ENCODE measurements at regions not wholly inside any gene's neighbourhood (a gene's known extent, or its start where the extent isn't known, plus 50 kb on each side); places are given as distances from the start of the nearest gene placed in this dataset.

DNA sequence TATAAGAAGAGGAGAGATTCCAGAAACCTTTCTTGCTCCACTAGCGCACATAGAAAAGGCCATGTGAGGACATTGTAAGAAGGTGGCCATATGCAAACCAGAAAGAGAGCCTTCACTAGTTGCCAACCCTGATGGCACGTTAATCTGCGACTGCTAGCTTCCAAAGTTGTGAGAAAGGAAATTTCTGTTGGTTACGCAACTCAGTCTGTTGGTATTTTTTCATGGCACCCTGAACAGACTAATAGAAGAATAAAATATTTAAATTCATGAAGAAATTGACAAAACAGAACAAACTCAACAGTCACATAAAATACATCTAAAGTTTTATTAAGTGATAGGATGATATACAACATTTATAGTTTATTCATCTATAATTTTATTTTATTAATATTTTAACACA is 625.9 kb upstream of the NRXN1 start:
- no peak overlapping the region for H3K9ac ChIP-seq (ENCODE audit: control insufficient read depth, insufficient read depth, low read length)
- DNase-seq (ENCODE audit: low read depth, low spot score) (no peak), ATAC-seq (no peak), FAIRE-seq (no peak)
- no TSS peak for BruUV-seq (replicated peaks)
- no peaks in the 10 kb centered on the region for H3K4me1 ChIP-seq (ENCODE audit: control insufficient read depth, insufficient read depth, low read length)
- ChIA-PET SMC1A (ENCODE audit: uncharacterized antibody, unreplicated experiment) (no interaction called here), CTCF (no interaction called here), POLR2A (no interaction called here), RAD21 (ENCODE audit: unreplicated experiment) (no interaction called here)
- intact Hi-C loops (cut with micrococcal nuclease; ENCODE audit: unreplicated experiment), result no loop called here
- H2AFZ ChIP-seq (ENCODE audit: control insufficient read depth, low read depth, low read length), result no peak overlapping the region
- in situ Hi-C loops (cut with MboI), result no loop called here
- H3K27me3 ChIP-seq (replicated peaks in 1 of 2; ENCODE audit: control insufficient read depth in 2 of 2, insufficient read depth in 2 of 2, low read length in 1 of 2), result no peaks in the 10 kb centered on the region
- no peak overlapping the region for H3K27ac ChIP-seq (ENCODE audit: control insufficient read depth, insufficient read depth)
- H3K4me2 ChIP-seq (ENCODE audit: control insufficient read depth, insufficient read depth), result no peak overlapping the region
- H3K9me3 ChIP-seq (replicated peaks; ENCODE audit: control insufficient read depth, insufficient read depth, low read length), result no peaks in the 10 kb centered on the region
- H3K4me3 ChIP-seq, result no peak overlapping the region
- no peaks in the 10 kb centered on the region for H3K36me3 ChIP-seq (ENCODE audit: control insufficient read depth in 2 of 2, insufficient read depth in 2 of 2, low read length in 1 of 2)
- TF ChIP-seq ZNF274 (IDR thresholded peaks at IDR 0.05; ENCODE audit: insufficient read depth, insufficient read length) (no peak), RAD51 (IDR thresholded peaks at IDR 0.05) (no peak)
- H3K79me2 ChIP-seq (ENCODE audit: control insufficient read depth, insufficient read depth, low read length), result no peaks in the 10 kb centered on the region
- no peaks in the 10 kb centered on the region for H4K20me1 ChIP-seq (ENCODE audit: control insufficient read depth, insufficient read depth)
- 16% methylated on average over 4 of the region's 4 CpGs for WGBS (ENCODE audit: insufficient coverage, insufficient replicate concordance, low lambda C conversion rate, missing lambda C conversion rate)

- RAD21 ChIA-PET (ENCODE audit: unreplicated experiment), result no interaction called here
- no peak for DNase-seq (ENCODE audit: low read depth, low spot score)
- TF ChIP-seq MYC (IDR thresholded peaks at IDR 0.05; ENCODE audit: insufficient read depth, insufficient read length, insufficient replicate concordance, low read length, severe bottlenecking) (no peak), ZNF687 (IDR thresholded peaks at IDR 0.05) (no peak), SMARCA5 (IDR thresholded peaks at IDR 0.05) (no peak)
- TF ChIP-seq, protein P1, sequence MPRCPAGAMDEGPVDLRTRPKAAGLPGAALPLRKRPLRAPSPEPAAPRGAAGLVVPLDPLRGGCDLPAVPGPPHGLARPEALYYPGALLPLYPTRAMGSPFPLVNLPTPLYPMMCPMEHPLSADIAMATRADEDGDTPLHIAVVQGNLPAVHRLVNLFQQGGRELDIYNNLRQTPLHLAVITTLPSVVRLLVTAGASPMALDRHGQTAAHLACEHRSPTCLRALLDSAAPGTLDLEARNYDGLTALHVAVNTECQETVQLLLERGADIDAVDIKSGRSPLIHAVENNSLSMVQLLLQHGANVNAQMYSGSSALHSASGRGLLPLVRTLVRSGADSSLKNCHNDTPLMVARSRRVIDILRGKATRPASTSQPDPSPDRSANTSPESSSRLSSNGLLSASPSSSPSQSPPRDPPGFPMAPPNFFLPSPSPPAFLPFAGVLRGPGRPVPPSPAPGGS (IDR thresholded peaks at IDR 0.05; ENCODE audit: borderline replicate concordance, insufficient read depth, low read depth, low read length, poor library complexity, severe bottlenecking), result no peak
- TF ChIP-seq, protein P2, sequence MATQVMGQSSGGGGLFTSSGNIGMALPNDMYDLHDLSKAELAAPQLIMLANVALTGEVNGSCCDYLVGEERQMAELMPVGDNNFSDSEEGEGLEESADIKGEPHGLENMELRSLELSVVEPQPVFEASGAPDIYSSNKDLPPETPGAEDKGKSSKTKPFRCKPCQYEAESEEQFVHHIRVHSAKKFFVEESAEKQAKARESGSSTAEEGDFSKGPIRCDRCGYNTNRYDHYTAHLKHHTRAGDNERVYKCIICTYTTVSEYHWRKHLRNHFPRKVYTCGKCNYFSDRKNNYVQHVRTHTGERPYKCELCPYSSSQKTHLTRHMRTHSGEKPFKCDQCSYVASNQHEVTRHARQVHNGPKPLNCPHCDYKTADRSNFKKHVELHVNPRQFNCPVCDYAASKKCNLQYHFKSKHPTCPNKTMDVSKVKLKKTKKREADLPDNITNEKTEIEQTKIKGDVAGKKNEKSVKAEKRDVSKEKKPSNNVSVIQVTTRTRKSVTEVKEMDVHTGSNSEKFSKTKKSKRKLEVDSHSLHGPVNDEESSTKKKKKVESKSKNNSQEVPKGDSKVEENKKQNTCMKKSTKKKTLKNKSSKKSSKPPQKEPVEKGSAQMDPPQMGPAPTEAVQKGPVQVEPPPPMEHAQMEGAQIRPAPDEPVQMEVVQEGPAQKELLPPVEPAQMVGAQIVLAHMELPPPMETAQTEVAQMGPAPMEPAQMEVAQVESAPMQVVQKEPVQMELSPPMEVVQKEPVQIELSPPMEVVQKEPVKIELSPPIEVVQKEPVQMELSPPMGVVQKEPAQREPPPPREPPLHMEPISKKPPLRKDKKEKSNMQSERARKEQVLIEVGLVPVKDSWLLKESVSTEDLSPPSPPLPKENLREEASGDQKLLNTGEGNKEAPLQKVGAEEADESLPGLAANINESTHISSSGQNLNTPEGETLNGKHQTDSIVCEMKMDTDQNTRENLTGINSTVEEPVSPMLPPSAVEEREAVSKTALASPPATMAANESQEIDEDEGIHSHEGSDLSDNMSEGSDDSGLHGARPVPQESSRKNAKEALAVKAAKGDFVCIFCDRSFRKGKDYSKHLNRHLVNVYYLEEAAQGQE (IDR thresholded peaks at IDR 0.05; ENCODE audit: low read depth, low read length), result no peak
These were observed 618.8 kb upstream of the NRXN1 start for GRCh38 chr2:51650769-51651168.

More at GRCh38 chr2:51650769-51651168, 618.8 kb upstream of the NRXN1 start:
- no peaks in the 10 kb centered on the region for H3K9me3 ChIP-seq (replicated peaks; ENCODE audit: control insufficient read depth, insufficient read depth, low read length)
- no peaks in the 10 kb centered on the region for H3K36me3 ChIP-seq (ENCODE audit: control insufficient read depth in 2 of 2, insufficient read depth in 2 of 2, low read length in 1 of 2)
- intact Hi-C loops (cut with micrococcal nuclease; ENCODE audit: unreplicated experiment) (no loop called here), in situ Hi-C loops (cut with MboI) (no loop called here)
- H3K4me3 ChIP-seq, result no peak overlapping the region
- no peaks in the 10 kb centered on the region for H3K27me3 ChIP-seq (replicated peaks in 1 of 2; ENCODE audit: control insufficient read depth in 2 of 2, insufficient read depth in 2 of 2, low read length in 1 of 2)
- FAIRE-seq, result no peak
- H3K79me2 ChIP-seq (ENCODE audit: control insufficient read depth, insufficient read depth, low read length), result no peaks in the 10 kb centered on the region
- SMC1A ChIA-PET (ENCODE audit: uncharacterized antibody, unreplicated experiment), result no interaction called here
- no peak overlapping the region for H3K27ac ChIP-seq (ENCODE audit: control insufficient read depth, insufficient read depth)
- no peaks in the 10 kb centered on the region for H4K20me1 ChIP-seq (ENCODE audit: control insufficient read depth, insufficient read depth)
- peak; percentile 61 for ATAC-seq
- CTCF ChIA-PET, result no interaction called here
- POLR2A ChIA-PET, result no interaction called here
- H3K4me1 ChIP-seq (ENCODE audit: control insufficient read depth, insufficient read depth, low read length), result no peaks in the 10 kb centered on the region; the same call in 1 of the 2 replicates
- H2AFZ ChIP-seq (ENCODE audit: control insufficient read depth, low read depth, low read length), result no peak overlapping the region
- no TSS peak for BruUV-seq (replicated peaks)
- no peak overlapping the region for H3K9ac ChIP-seq (ENCODE audit: control insufficient read depth, insufficient read depth, low read length)
- H3K4me2 ChIP-seq (ENCODE audit: control insufficient read depth, insufficient read depth), result no peak overlapping the region
